ENCODE measurements at regions not wholly inside any gene's neighbourhood (a gene's known extent, or its start where the extent isn't known, plus 50 kb on each side); places are given as distances from the start of the nearest gene placed in this dataset.

GRCh38 chr6:134754013-134754690, 195.7 kb downstream of the ALDH8A1 start:
- TF ChIP-seq, protein P1, sequence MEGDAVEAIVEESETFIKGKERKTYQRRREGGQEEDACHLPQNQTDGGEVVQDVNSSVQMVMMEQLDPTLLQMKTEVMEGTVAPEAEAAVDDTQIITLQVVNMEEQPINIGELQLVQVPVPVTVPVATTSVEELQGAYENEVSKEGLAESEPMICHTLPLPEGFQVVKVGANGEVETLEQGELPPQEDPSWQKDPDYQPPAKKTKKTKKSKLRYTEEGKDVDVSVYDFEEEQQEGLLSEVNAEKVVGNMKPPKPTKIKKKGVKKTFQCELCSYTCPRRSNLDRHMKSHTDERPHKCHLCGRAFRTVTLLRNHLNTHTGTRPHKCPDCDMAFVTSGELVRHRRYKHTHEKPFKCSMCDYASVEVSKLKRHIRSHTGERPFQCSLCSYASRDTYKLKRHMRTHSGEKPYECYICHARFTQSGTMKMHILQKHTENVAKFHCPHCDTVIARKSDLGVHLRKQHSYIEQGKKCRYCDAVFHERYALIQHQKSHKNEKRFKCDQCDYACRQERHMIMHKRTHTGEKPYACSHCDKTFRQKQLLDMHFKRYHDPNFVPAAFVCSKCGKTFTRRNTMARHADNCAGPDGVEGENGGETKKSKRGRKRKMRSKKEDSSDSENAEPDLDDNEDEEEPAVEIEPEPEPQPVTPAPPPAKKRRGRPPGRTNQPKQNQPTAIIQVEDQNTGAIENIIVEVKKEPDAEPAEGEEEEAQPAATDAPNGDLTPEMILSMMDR (IDR thresholded peaks at IDR 0.05) = no peak
- TF ChIP-seq POLR2A (IDR thresholded peaks at IDR 0.05) = no peak

All from heart left ventricle (tissue), 13 donors.